Thoracic aorta (tissue), 2 donors: ENCODE measurements at regions not wholly inside any gene's neighbourhood (a gene's known extent, or its start where the extent isn't known, plus 50 kb on each side); places are given as distances from the start of the nearest gene placed in this dataset.
A peak's percentile ranks its signal among the peaks of the same experiment; 100 is the strongest.

ENCODE experiments used
- ATAC-seq: fragments of 150-250 bp; one replicate; pipeline ENCODE4 v1.8.0; 2017; ENCODE audit warnings: low read depth; ENCODE audit not compliant: insufficient number of reproducible peaks, low FRiP score
- DNase-seq: peaks from one replicate; pipeline ENCODE4 v3.0.0-alpha.2; 2020; ENCODE audit warnings: low spot score
- H3K27ac ChIP-seq, 2 donors: fragments of 200-600 bp; sonication (generic); 1 replicate in 1 of 2; 2 replicates in 1 of 2; pipeline ENCODE4 v1.5.1; 2016; ENCODE audit warnings: mild to moderate bottlenecking in 2 of 2, moderate library complexity in 2 of 2
- H3K27me3 ChIP-seq: fragments of 200-600 bp; sonication (generic); replicated peaks from 2 replicates; pipeline ENCODE4 v1.6.0; 2016; ENCODE audit warnings: mild to moderate bottlenecking; ENCODE audit not compliant: insufficient read depth
- H3K36me3 ChIP-seq: fragments of 200-600 bp; sonication (generic); one replicate; pipeline ENCODE4 v1.5.1; 2016
- H3K4me1 ChIP-seq, 2 donors: fragments of 200-600 bp; sonication (generic); 1 replicate in 1 of 2; 2 replicates in 1 of 2; pipeline versions ENCODE4 v1.5.1 to v1.6.0; 2016; ENCODE audit warnings: low read depth in 2 of 2, mild to moderate bottlenecking in 1 of 2; ENCODE audit not compliant: control insufficient read depth in 1 of 2
- H3K4me3 ChIP-seq: fragments of 200-600 bp; sonication (generic); 2 replicates; pipeline ENCODE4 v1.5.1; 2016; ENCODE audit warnings: mild to moderate bottlenecking
- H3K9me3 ChIP-seq: fragments of 200-600 bp; sonication (generic); 2 replicates; pipeline ENCODE4 v1.5.1; 2016
- CTCF ChIP-seq: fragments of 200-600 bp; sonication (generic); IDR thresholded peaks from one replicate; pipeline ENCODE4 v1.5.1; 2019; ENCODE audit warnings: antibody characterized with exemption

- ATAC-seq (no peak), DNase-seq (no peak)
- H3K9me3 ChIP-seq = no peaks in the 10 kb centered on the region
These were observed 147.4 kb upstream of the SDK2 start for GRCh38 chr17:73791631-73792030.

DNA sequence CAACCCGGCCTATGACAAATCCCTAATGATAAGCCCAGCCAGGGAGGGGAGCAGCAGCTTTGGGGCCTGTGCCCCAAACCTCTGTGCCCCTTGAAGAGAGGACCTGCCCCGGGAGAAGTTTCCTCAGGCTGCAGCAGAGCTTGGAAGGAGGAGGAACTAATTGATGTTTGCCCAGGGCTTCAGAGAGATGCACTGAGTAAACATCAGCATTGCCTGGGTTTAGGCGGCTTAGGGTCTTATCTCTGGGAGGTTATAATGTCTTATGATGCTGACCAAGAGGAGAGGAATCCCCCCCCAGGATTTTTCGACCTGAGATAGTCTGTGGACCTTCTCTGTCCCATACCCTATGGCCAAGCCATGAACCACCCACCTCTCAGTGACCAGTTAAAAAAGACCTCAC, 148.7 kb upstream of the SDK2 start:
- no peaks in the 10 kb centered on the region for H3K36me3 ChIP-seq
- no peaks in the 10 kb centered on the region for H3K9me3 ChIP-seq
- H3K4me3 ChIP-seq = no peak overlapping the region
- no peak overlapping the region for H3K27ac ChIP-seq
- H3K27me3 ChIP-seq = no peaks in the 10 kb centered on the region
- ATAC-seq (no peak), DNase-seq (no peak)
- H3K4me1 ChIP-seq = peaks cover under 1 to 13% of the 10 kb centered on the region in 2 donors
- TF ChIP-seq CTCF = no peak

More at GRCh38 chr17:73791631-73792030, 147.4 kb upstream of the SDK2 start:
- Histone ChIP-seq H3K4me3 (no peak overlapping the region), H3K27ac (no peak overlapping the region), H3K36me3 (no peaks in the 10 kb centered on the region), H3K27me3 (no peaks in the 10 kb centered on the region), H3K4me1 (no peaks in the 10 kb centered on the region)
- no peak for TF ChIP-seq CTCF

DNA sequence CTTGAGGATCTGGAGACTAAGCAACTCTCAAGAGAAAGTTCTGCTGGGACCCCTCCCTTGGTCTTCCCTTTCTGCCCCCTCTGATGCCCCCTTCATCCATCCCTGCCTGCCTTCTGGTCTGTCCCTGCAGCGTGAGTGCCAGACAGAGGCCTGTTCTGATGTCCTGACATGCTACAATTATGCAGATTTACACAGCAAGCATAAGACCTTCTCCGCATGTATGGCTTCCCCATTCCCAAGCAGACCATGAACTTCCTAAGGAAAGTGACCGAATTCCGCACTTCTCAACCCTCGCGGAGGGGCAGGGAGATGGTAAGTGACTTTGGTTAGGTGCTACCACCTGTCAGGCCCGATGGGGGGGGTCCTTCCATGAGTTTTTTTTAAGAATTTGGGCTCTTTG, 150.1 kb upstream of the SDK2 start:
- no peak for DNase-seq
- Histone ChIP-seq H3K27me3 (no peaks in the 10 kb centered on the region), H3K4me1 (peaks cover 9 to 24% of the 10 kb centered on the region in 2 donors), H3K9me3 (no peaks in the 10 kb centered on the region), H3K4me3 (no peak overlapping the region), H3K27ac (no peak overlapping the region), H3K36me3 (no peaks in the 10 kb centered on the region)
- no peak for TF ChIP-seq CTCF
- ATAC-seq = no peak

- no peak for TF ChIP-seq CTCF
- Histone ChIP-seq H3K4me3 (no peak overlapping the region), H3K36me3 (no peaks in the 10 kb centered on the region), H3K27me3 (no peaks in the 10 kb centered on the region), H3K27ac (no peak overlapping the region), H3K4me1 (peaks cover 9 to 24% of the 10 kb centered on the region in 2 donors), H3K9me3 (no peaks in the 10 kb centered on the region)
- ATAC-seq (no peak), DNase-seq (no peak)
These were observed 151.5 kb upstream of the SDK2 start for GRCh38 chr17:73795730-73796129.

GRCh38 chr17:73797594-73798110, 153.4 kb upstream of the SDK2 start:
- H3K4me1 ChIP-seq = peaks cover 9 to 24% of the 10 kb centered on the region in 2 donors
- no peaks in the 10 kb centered on the region for H3K9me3 ChIP-seq
- no peaks in the 10 kb centered on the region for H3K27me3 ChIP-seq
- no peak for TF ChIP-seq CTCF
- H3K4me3 ChIP-seq = no peak overlapping the region
- H3K36me3 ChIP-seq = no peaks in the 10 kb centered on the region
- ATAC-seq (no peak), DNase-seq (no peak)
- H3K27ac ChIP-seq = peak overlapping the region; percentile 17 to 42
